Stimulated activated naive CD8-positive, alpha-beta T cell treated with anti-CD3 and anti-CD28 coated beads, Interleukin-15, amount 100 ng/mL, for 72 hours (primary cell): ENCODE measurements at regions not wholly inside any gene's neighbourhood (a gene's known extent, or its start where the extent isn't known, plus 50 kb on each side); places are given as distances from the start of the nearest gene placed in this dataset.

ENCODE experiments used
- ATAC-seq: fragments of 150-1000 bp; cut with Tn5 transposase; 2 replicates; pipeline ENCODE4 v1.10.0; 2021; ENCODE audit warnings: mild to moderate bottlenecking, moderate library complexity
- DNase-seq, 2 donors: peaks; one replicate each; pipeline ENCODE4 v3.0.0; 2021 to 2022
- H3K27ac Mint-ChIP-seq, 2 donors: one replicate each; pipeline ENCODE4 v1.8.0; 2022; ENCODE audit warnings: mild to moderate bottlenecking in 2 of 2, mixed read lengths in 2 of 2, moderate library complexity in 2 of 2
- H3K27me3 Mint-ChIP-seq: one replicate; pipeline ENCODE4 v1.8.0; 2022; ENCODE audit warnings: mixed read lengths
- H3K4me1 Mint-ChIP-seq: one replicate; pipeline ENCODE4 v1.8.0; 2022; ENCODE audit warnings: mild to moderate bottlenecking, mixed read lengths
- H3K4me3 Mint-ChIP-seq, 2 donors: one replicate each; pipeline ENCODE4 v1.8.0; 2022; ENCODE audit warnings: mild to moderate bottlenecking in 2 of 2, mixed read lengths in 2 of 2, moderate library complexity in 1 of 2
- H3K9me3 Mint-ChIP-seq, 2 donors: one replicate each; pipeline ENCODE4 v1.8.0; 2022; ENCODE audit warnings: mixed read lengths in 2 of 2

DNA sequence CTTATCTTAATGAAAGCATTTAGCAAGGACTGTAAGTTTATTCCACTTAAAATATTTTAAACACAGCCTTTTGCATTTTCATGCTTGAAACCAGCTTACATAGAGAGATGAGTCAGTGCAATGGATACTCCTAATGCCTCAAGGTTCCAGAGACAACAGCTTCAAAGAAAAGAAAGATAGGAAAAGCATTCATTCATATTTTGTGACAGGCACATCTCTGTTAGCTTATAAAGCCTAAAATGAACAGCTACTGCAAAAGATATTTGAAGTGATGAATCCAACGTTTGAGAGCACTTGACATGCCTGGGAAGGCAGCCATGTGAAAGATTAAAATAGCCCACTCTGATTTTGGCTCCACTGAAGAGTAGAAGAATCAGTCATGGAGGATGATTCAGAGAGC lies 814.5 kb downstream of the RPS29 start:
- no peaks in the 10 kb centered on the region for H3K27me3 Mint-ChIP-seq
- H3K4me3 Mint-ChIP-seq: no peak overlapping the region
- no peaks in the 10 kb centered on the region for H3K4me1 Mint-ChIP-seq
- ATAC-seq (no peak), DNase-seq (no peak)
- H3K9me3 Mint-ChIP-seq: peaks cover 14% of the 10 kb centered on the region in 2 donors
- H3K27ac Mint-ChIP-seq: no peak overlapping the region

GRCh38 chr14:48751293-48751692 lies 834.9 kb downstream of the RPS29 start:
- no peaks in the 10 kb centered on the region for H3K4me1 Mint-ChIP-seq
- DNase-seq (no peak), ATAC-seq (no peak)
- H3K27ac Mint-ChIP-seq: no peak overlapping the region
- peaks cover 0 to 9% of the 10 kb centered on the region in 2 donors for H3K9me3 Mint-ChIP-seq
- H3K27me3 Mint-ChIP-seq: no peaks in the 10 kb centered on the region
- H3K4me3 Mint-ChIP-seq: no peak overlapping the region

GRCh38 chr14:48748151-48748675 lies 838.0 kb downstream of the RPS29 start:
- H3K9me3 Mint-ChIP-seq: peaks cover 0 to 4% of the 10 kb centered on the region in 2 donors
- no peak overlapping the region for H3K27ac Mint-ChIP-seq
- H3K4me1 Mint-ChIP-seq: no peaks in the 10 kb centered on the region
- DNase-seq (no peak), ATAC-seq (no peak)
- no peak overlapping the region for H3K4me3 Mint-ChIP-seq
- H3K27me3 Mint-ChIP-seq: no peaks in the 10 kb centered on the region

- Mint-ChIP-seq H3K27ac (no peak overlapping the region), H3K4me1 (no peaks in the 10 kb centered on the region), H3K4me3 (no peak overlapping the region), H3K9me3 (peaks cover 0 to 4% of the 10 kb centered on the region in 2 donors), H3K27me3 (no peaks in the 10 kb centered on the region)
- no peak for DNase-seq
- ATAC-seq: no peak
Measured at GRCh38 chr14:48747561-48748089, 838.6 kb downstream of the RPS29 start.

DNA sequence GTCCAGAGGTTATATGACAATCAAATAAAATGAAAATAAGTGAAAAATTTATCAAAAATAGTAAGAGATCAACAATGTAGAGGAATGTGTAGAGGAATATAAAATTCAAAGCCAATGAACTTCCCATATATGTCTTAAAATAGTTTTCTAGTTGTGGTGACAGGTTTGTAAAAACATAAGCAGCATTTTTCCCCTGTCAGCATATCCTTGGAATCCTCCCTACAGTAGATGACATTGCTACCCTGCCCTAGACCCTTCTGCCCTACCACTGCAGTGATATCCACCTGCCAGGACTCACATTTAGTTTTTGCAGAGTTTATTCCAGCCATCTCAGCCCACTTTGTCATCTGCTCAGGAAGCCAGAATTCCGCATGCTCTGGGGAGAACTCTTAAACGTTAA lies 842.0 kb downstream of the RPS29 start:
- Mint-ChIP-seq H3K4me3 (no peak overlapping the region), H3K27me3 (no peaks in the 10 kb centered on the region), H3K27ac (no peak overlapping the region), H3K4me1 (no peaks in the 10 kb centered on the region), H3K9me3 (peaks cover 0 to 4% of the 10 kb centered on the region in 2 donors)
- no peak for ATAC-seq
- DNase-seq: no peak

- no peaks in the 10 kb centered on the region for H3K27me3 Mint-ChIP-seq
- no peaks in the 10 kb centered on the region for H3K4me1 Mint-ChIP-seq
- H3K9me3 Mint-ChIP-seq: peaks cover 8 to 15% of the 10 kb centered on the region in 2 donors
- ATAC-seq: no peak
- H3K4me3 Mint-ChIP-seq: no peak overlapping the region
- DNase-seq: no peak
- H3K27ac Mint-ChIP-seq: no peak overlapping the region
Measured at GRCh38 chr14:48738186-48738925, 847.8 kb downstream of the RPS29 start.

DNA sequence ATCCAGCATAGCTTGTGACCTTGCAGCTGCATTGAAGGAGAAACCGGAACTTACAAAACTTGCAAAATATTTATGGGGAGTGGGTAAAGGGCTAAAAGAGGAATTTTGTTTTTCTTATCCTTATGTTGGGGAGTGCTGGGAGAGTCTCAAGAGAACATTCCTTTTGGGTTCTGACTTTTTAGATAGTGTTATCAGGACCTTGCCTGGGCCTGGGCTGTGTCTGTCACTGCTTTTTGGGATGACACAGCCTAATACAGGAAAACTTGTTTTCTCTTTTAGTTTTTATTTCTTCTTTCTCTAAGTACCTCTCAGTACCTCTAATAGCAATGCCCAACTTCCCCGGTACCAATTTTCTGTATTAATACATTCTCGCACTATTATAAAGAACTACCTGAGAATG lies 850.6 kb downstream of the RPS29 start:
- H3K27me3 Mint-ChIP-seq: no peaks in the 10 kb centered on the region
- no peak overlapping the region for H3K4me3 Mint-ChIP-seq
- ATAC-seq (no peak), DNase-seq (no peak)
- no peak overlapping the region for H3K27ac Mint-ChIP-seq
- no peaks in the 10 kb centered on the region for H3K4me1 Mint-ChIP-seq
- H3K9me3 Mint-ChIP-seq: peaks cover 8 to 15% of the 10 kb centered on the region in 2 donors

DNA sequence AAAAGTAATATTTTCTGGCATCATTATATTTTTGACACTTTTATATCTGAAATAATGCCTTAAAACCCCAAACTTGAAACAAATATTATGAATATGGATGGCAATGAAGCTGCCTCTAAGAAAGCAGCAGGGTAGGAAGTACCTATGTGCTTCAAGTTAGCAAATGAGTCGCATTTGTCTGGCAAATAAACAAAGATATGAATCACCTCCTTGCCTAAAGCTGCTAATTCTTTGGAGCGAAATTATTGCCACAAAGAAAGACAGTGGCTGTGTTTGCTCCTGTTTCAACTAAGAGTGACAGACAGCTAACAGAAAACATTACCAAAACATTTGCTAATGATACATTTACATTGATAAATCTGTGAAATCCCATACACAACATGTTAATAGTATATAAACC lies 854.9 kb downstream of the RPS29 start:
- Mint-ChIP-seq H3K27ac (no peak overlapping the region), H3K4me1 (no peaks in the 10 kb centered on the region), H3K27me3 (no peaks in the 10 kb centered on the region), H3K9me3 (peaks cover 8 to 15% of the 10 kb centered on the region in 2 donors), H3K4me3 (no peak overlapping the region)
- no peak for DNase-seq
- no peak for ATAC-seq

GRCh38 chr14:48726080-48726642 lies 860.0 kb downstream of the RPS29 start:
- DNase-seq: no peak
- H3K4me3 Mint-ChIP-seq: no peak overlapping the region
- no peaks in the 10 kb centered on the region for H3K9me3 Mint-ChIP-seq
- H3K27ac Mint-ChIP-seq: no peak overlapping the region
- no peaks in the 10 kb centered on the region for H3K4me1 Mint-ChIP-seq
- H3K27me3 Mint-ChIP-seq: no peaks in the 10 kb centered on the region
- no peak for ATAC-seq

- H3K27me3 Mint-ChIP-seq: no peaks in the 10 kb centered on the region
- no peak for DNase-seq
- H3K9me3 Mint-ChIP-seq: no peaks in the 10 kb centered on the region
- no peak overlapping the region for H3K4me3 Mint-ChIP-seq
- H3K4me1 Mint-ChIP-seq: no peaks in the 10 kb centered on the region
- no peak for ATAC-seq
- H3K27ac Mint-ChIP-seq: no peak overlapping the region
Measured at GRCh38 chr14:48725051-48725734, 861.0 kb downstream of the RPS29 start.

DNA sequence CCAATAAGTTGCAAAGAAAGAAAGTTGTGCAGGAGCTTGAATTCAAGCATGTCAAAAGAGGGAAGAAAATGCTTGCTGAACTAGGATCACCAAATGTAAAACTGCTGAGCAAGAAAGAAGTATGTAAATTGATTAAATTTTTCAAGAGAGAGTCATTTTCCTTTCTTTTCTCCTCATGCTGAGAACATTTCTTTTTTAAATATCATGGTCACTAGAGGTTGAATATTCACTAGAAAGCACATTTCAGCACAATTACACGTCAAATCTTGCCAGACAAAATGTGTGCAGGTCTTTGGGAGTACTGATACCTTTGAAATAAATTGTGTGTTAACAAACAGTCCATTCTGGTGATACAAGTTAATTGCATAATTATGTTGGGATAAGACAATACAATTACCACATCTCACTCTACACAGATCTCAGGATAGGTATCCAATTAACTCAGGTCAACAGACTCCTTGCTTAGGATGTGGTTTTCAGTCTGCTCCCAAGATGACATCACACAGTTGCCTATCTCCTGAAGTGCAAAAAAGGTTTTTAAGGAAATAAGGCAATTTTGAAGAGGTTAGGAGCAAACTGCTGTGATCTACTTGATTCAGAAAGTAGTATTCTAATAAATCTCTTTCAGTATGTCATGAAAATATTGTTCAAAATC lies 862.2 kb downstream of the RPS29 start:
- H3K27me3 Mint-ChIP-seq: no peaks in the 10 kb centered on the region
- H3K4me3 Mint-ChIP-seq: no peak overlapping the region
- no peaks in the 10 kb centered on the region for H3K9me3 Mint-ChIP-seq
- DNase-seq: no peak
- no peaks in the 10 kb centered on the region for H3K4me1 Mint-ChIP-seq
- H3K27ac Mint-ChIP-seq: no peak overlapping the region
- ATAC-seq: no peak

- no peaks in the 10 kb centered on the region for H3K9me3 Mint-ChIP-seq
- no peak overlapping the region for H3K4me3 Mint-ChIP-seq
- H3K27ac Mint-ChIP-seq: no peak overlapping the region
Measured at GRCh38 chr14:48714366-48714765, 871.8 kb downstream of the RPS29 start.

DNA sequence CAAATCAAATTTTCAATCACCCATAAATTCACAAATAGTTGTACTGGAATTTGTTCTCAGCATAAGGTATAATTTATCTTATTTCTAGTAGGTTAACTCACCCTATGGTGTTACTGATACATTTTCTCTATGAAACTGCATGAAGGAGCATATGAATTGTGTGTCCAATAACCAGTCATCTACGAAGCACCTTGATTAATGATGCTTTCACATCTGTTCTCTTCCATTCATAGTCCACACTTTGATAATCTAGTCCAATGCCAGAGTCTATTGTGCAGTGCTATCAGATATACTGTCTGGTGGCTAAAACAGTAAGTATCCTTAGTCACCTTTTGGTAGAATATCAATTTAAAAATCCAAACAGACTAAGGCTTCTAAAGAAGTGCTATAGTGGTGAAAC lies 876.0 kb downstream of the RPS29 start:
- Mint-ChIP-seq H3K4me3 (no peak overlapping the region), H3K9me3 (no peaks in the 10 kb centered on the region), H3K27ac (no peak overlapping the region), H3K4me1 (no peaks in the 10 kb centered on the region), H3K27me3 (no peaks in the 10 kb centered on the region)
- DNase-seq (no peak), ATAC-seq (no peak)

More at GRCh38 chr14:48714366-48714765, 871.8 kb downstream of the RPS29 start:
- ATAC-seq (no peak), DNase-seq (no peak)
- Mint-ChIP-seq H3K27me3 (no peaks in the 10 kb centered on the region), H3K4me1 (no peaks in the 10 kb centered on the region)

DNA sequence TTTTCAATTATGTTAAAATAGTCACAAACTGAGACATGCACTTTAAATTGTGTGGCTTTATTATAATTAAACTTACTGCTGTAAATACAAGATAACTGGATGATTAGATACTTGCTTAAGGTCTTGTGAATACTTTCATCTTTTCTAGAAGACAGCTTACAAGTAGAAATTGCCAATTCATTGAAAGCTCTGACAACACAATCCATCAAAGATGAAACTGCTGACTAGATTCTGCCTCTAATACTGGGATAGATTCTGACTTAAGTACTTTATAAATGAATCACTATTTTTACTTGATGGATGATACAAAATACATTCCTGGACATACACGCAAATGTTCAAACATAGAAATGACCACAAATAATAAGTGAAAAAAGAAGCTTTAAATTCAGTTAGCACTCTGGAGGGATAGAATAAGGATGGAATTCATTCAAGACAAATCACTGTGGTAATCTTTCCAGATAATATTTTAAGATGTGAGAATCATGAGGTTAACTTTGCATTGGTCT lies 876.8 kb downstream of the RPS29 start:
- no peaks in the 10 kb centered on the region for H3K27me3 Mint-ChIP-seq
- no peak for ATAC-seq
- no peak overlapping the region for H3K27ac Mint-ChIP-seq
- DNase-seq: no peak
- no peak overlapping the region for H3K4me3 Mint-ChIP-seq
- no peaks in the 10 kb centered on the region for H3K9me3 Mint-ChIP-seq
- no peaks in the 10 kb centered on the region for H3K4me1 Mint-ChIP-seq

GRCh38 chr14:48704639-48705038 lies 881.5 kb downstream of the RPS29 start:
- Mint-ChIP-seq H3K27me3 (no peaks in the 10 kb centered on the region), H3K9me3 (peaks cover 0 to 9% of the 10 kb centered on the region in 2 donors), H3K4me3 (no peak overlapping the region), H3K4me1 (no peaks in the 10 kb centered on the region), H3K27ac (no peak overlapping the region)
- no peak for DNase-seq
- ATAC-seq: no peak
